H9 (cell line): ENCODE measurements at regions not wholly inside any gene's neighbourhood (a gene's known extent, or its start where the extent isn't known, plus 50 kb on each side); places are given as distances from the start of the nearest gene placed in this dataset.

ENCODE experiments used
- DNase-seq: peaks from one replicate; pipeline ENCODE4 v3.0.0-alpha.2; 2017
- H2AFZ ChIP-seq: one replicate; pipeline ENCODE4 v1.6.1; 2013; ENCODE audit warnings: mild to moderate bottlenecking, low read length, control low read depth, moderate library complexity
- H2AK5ac ChIP-seq: 2 replicates; pipeline ENCODE4 v1.6.1; 2013; ENCODE audit warnings: low read length, control low read depth, mixed read lengths; ENCODE audit not compliant: insufficient read length
- H2BK120ac ChIP-seq: one replicate; pipeline ENCODE4 v1.6.1; 2013; ENCODE audit warnings: low read depth, mild to moderate bottlenecking, low read length, control low read depth, inconsistent platforms; ENCODE audit not compliant: poor library complexity, severe bottlenecking
- H2BK12ac ChIP-seq: 2 replicates; pipeline ENCODE4 v1.6.1; 2013; ENCODE audit warnings: low read length, control low read depth, mixed read lengths, low read depth; ENCODE audit not compliant: insufficient read length
- H2BK15ac ChIP-seq: 2 replicates; pipeline ENCODE4 v1.6.1; 2013; ENCODE audit warnings: low read depth, low read length, control low read depth
- H2BK20ac ChIP-seq: one replicate; pipeline ENCODE4 v1.6.1; 2013; ENCODE audit warnings: low read depth, mild to moderate bottlenecking, low read length, control low read depth, inconsistent platforms; ENCODE audit not compliant: poor library complexity, severe bottlenecking
- H2BK5ac ChIP-seq: 2 replicates; pipeline ENCODE4 v1.6.1; 2013; ENCODE audit warnings: low read length, control low read depth, mixed read lengths; ENCODE audit not compliant: insufficient read length
- H3K14ac ChIP-seq: 2 replicates; pipeline ENCODE4 v1.6.1; 2013; ENCODE audit warnings: low read length, control low read depth; ENCODE audit not compliant: insufficient read depth
- H3K18ac ChIP-seq: 2 replicates; pipeline ENCODE4 v1.6.1; 2013; ENCODE audit warnings: low read depth, mild to moderate bottlenecking, mixed read lengths, low read length, control low read depth; ENCODE audit not compliant: insufficient read length
- H3K23ac ChIP-seq: 2 replicates; pipeline ENCODE4 v1.6.1; 2013; ENCODE audit warnings: low read length, control low read depth, mixed read lengths, low read depth; ENCODE audit not compliant: insufficient read length
- H3K23me2 ChIP-seq: 2 replicates; pipeline ENCODE4 v1.6.1; 2013; ENCODE audit warnings: low read depth, mild to moderate bottlenecking, mixed read lengths, low read length, control low read depth; ENCODE audit not compliant: insufficient read length, poor library complexity, severe bottlenecking
- H3K27ac ChIP-seq: 2 replicates; pipeline ENCODE4 v1.5.1; 2013; ENCODE audit warnings: low read length, control low read depth, mixed read lengths, low read depth; ENCODE audit not compliant: insufficient read length
- H3K27me3 ChIP-seq: 2 replicates; pipeline ENCODE4 v1.6.1; 2013; ENCODE audit warnings: low read length, control low read depth, inconsistent platforms; ENCODE audit not compliant: insufficient read depth
- H3K4ac ChIP-seq: 2 replicates; pipeline ENCODE4 v1.6.1; 2013; ENCODE audit warnings: low read depth, mild to moderate bottlenecking, control low read depth, inconsistent platforms, low read length, moderate library complexity
- H3K4me1 ChIP-seq: 2 replicates; pipeline ENCODE4 v1.6.1; 2013; ENCODE audit warnings: low read length, control low read depth, inconsistent platforms; ENCODE audit not compliant: insufficient read depth
- H3K4me2 ChIP-seq: 2 replicates; pipeline ENCODE4 v1.6.1; 2013; ENCODE audit warnings: low read length, control low read depth, mixed read lengths; ENCODE audit not compliant: insufficient read length, insufficient read depth
- H3K56ac ChIP-seq: 2 replicates; pipeline ENCODE4 v1.6.1; 2013; ENCODE audit warnings: low read depth, mild to moderate bottlenecking, mixed read lengths, low read length, control low read depth; ENCODE audit not compliant: insufficient read length
- H3K79me1 ChIP-seq: 2 replicates; pipeline ENCODE4 v1.6.1; 2013; ENCODE audit warnings: low read depth, mild to moderate bottlenecking, moderate library complexity, low read length, control low read depth, inconsistent platforms; ENCODE audit not compliant: insufficient read depth, poor library complexity, severe bottlenecking
- H3K79me2 ChIP-seq: 2 replicates; pipeline ENCODE4 v1.6.1; 2013; ENCODE audit warnings: low read length, control low read depth, inconsistent platforms; ENCODE audit not compliant: insufficient read depth
- H3K9ac ChIP-seq: 2 replicates; pipeline ENCODE4 v1.6.1; 2013; ENCODE audit warnings: low read length, control low read depth, mixed read lengths; ENCODE audit not compliant: insufficient read length; ENCODE audit errors: extremely low read depth
- H3K9me3 ChIP-seq: one replicate; pipeline ENCODE4 v1.6.1; 2013; ENCODE audit warnings: low read depth, low read length, inconsistent platforms; ENCODE audit not compliant: control insufficient read depth
- H3T11ph ChIP-seq: one replicate; pipeline ENCODE4 v1.6.1; 2013; ENCODE audit warnings: mild to moderate bottlenecking, low read length, control low read depth, inconsistent platforms
- H4K20me1 ChIP-seq: one replicate; pipeline ENCODE4 v1.6.1; 2013; ENCODE audit not compliant: control insufficient read depth, insufficient read length, insufficient read depth
- H4K5ac ChIP-seq: 2 replicates; pipeline ENCODE4 v1.6.1; 2013; ENCODE audit warnings: low read depth, mild to moderate bottlenecking, mixed read lengths, low read length, control low read depth; ENCODE audit not compliant: insufficient read length
- H4K8ac ChIP-seq: replicated peaks from 2 replicates; pipeline ENCODE4 v1.6.1; 2013; ENCODE audit warnings: low read length, control low read depth, mixed read lengths, low read depth; ENCODE audit not compliant: insufficient read length
- H4K91ac ChIP-seq: 2 replicates; pipeline ENCODE4 v1.6.1; 2013; ENCODE audit warnings: low read depth, mild to moderate bottlenecking, moderate library complexity, mixed read lengths, low read length, control low read depth; ENCODE audit not compliant: insufficient read length
- H3K27ac Mint-ChIP-seq, 3 experiments: 2 replicates in 2 of 3; 3 replicates in 1 of 3; pipeline ENCODE4 v1.8.0; 2020 to 2021; ENCODE audit warnings: mixed read lengths in 3 of 3, mild to moderate bottlenecking in 1 of 3, moderate library complexity in 1 of 3
- H3K27me3 Mint-ChIP-seq: 2 replicates; pipeline ENCODE4 v1.8.0; 2021; ENCODE audit warnings: low read depth, mild to moderate bottlenecking, moderate library complexity, mixed read lengths
- H3K36me3 Mint-ChIP-seq, 3 experiments: 2 replicates in 2 of 3; 3 replicates in 1 of 3; pipeline ENCODE4 v1.8.0; 2020 to 2021; ENCODE audit warnings: low read depth in 3 of 3, mixed read lengths in 3 of 3; ENCODE audit not compliant: insufficient read depth in 1 of 3
- H3K4me1 Mint-ChIP-seq, 2 experiments: 2 replicates each; pipeline ENCODE4 v1.8.0; 2020; ENCODE audit warnings: mixed read lengths in 2 of 2
- H3K4me3 Mint-ChIP-seq, 2 experiments: 2 replicates in 1 of 2; 3 replicates in 1 of 2; pipeline ENCODE4 v1.8.0; 2020 to 2021; ENCODE audit warnings: mild to moderate bottlenecking in 2 of 2, mixed read lengths in 2 of 2, moderate library complexity in 1 of 2
- H3K9me3 Mint-ChIP-seq, 2 experiments: 2 replicates in 1 of 2; 3 replicates in 1 of 2; pipeline ENCODE4 v1.8.0; 2020; ENCODE audit warnings: mild to moderate bottlenecking in 2 of 2, mixed read lengths in 2 of 2, moderate library complexity in 1 of 2
- WGBS: extraction: QIAGEN DNeasy Blood & Tissue Kit; methylation state at CpG from one replicate; pipeline ENCODE4 v1.1.7; 2013; ENCODE audit warnings: missing lambda C conversion rate, low lambda C conversion rate, mixed read lengths; ENCODE audit not compliant: insufficient read length; ENCODE audit errors: extremely low coverage; 5-methylcytosine and 5-hydroxymethylcytosine counted together
- TF ChIP-seq, protein P1 (sequence below): fragments of 200-600 bp; sonication (generic); conservative IDR thresholded peaks from 3 replicates; pipeline ENCODE4 v1.8.0; 2021; ENCODE audit warnings: antibody characterized with exemption, mild to moderate bottlenecking

DNA sequence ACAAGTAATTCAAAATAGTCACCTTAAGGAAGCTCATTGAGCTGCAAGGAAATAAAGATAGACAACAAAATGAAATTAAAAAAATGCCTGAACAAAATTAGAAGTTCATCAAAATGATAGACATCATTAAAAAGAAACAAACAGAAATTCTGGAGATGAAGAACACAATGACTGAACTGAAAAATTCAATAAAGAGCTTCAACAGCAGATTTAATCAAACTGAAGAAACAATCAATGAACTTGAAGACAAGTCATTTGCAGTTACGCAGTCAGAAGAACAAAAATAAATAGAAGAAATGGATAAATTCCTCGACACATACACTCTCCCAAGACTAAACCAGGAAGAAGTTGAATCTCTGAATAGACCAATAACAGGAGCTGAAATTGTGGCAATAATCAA, 390.0 kb upstream of the SPAG17 start:
- H3K4me3 Mint-ChIP-seq, result no peak overlapping the region
- H3K56ac ChIP-seq, result no peak overlapping the region

More for the DNA sequence above, 390.0 kb upstream of the SPAG17 start:
- WGBS, result no CpG with 5 or more reads among the region's 2 CpGs
- H3K79me2 ChIP-seq, result no peaks in the 10 kb centered on the region
- Mint-ChIP-seq H3K27me3 (no peaks in the 10 kb centered on the region), H3K36me3 (peaks cover 16 to 34% (median 17%) of the 10 kb centered on the region in 3 experiments), H3K9me3 (peaks cover 32% of the 10 kb centered on the region in 2 experiments), H3K4me1 (peaks cover 3 to 6% of the 10 kb centered on the region in 2 experiments; a peak in 3 of 4 replicates), H3K27ac (no peak overlapping the region)
- H3K14ac ChIP-seq, result no peak overlapping the region
- H3K9me3 ChIP-seq, result no peaks in the 10 kb centered on the region
- H2BK15ac ChIP-seq, result no peak overlapping the region
- no peak overlapping the region for H2BK20ac ChIP-seq
- H3K27ac ChIP-seq, result no peak overlapping the region
- H3K4me1 ChIP-seq, result no peaks in the 10 kb centered on the region
- H2BK120ac ChIP-seq, result no peak overlapping the region
- no peaks in the 10 kb centered on the region for H3K27me3 ChIP-seq
- no peaks in the 10 kb centered on the region for H3K79me1 ChIP-seq
- H3T11ph ChIP-seq, result no peak overlapping the region
- no peak overlapping the region for H2AK5ac ChIP-seq
- no peak overlapping the region for H3K23ac ChIP-seq
- no peak for DNase-seq
- no peak overlapping the region for H2AFZ ChIP-seq
- no peak overlapping the region for H4K8ac ChIP-seq
- H3K4ac ChIP-seq, result no peak overlapping the region
- H3K9ac ChIP-seq, result no peak overlapping the region
- no peak overlapping the region for H2BK5ac ChIP-seq
- H4K20me1 ChIP-seq, result no peaks in the 10 kb centered on the region
- TF ChIP-seq, protein P1, sequence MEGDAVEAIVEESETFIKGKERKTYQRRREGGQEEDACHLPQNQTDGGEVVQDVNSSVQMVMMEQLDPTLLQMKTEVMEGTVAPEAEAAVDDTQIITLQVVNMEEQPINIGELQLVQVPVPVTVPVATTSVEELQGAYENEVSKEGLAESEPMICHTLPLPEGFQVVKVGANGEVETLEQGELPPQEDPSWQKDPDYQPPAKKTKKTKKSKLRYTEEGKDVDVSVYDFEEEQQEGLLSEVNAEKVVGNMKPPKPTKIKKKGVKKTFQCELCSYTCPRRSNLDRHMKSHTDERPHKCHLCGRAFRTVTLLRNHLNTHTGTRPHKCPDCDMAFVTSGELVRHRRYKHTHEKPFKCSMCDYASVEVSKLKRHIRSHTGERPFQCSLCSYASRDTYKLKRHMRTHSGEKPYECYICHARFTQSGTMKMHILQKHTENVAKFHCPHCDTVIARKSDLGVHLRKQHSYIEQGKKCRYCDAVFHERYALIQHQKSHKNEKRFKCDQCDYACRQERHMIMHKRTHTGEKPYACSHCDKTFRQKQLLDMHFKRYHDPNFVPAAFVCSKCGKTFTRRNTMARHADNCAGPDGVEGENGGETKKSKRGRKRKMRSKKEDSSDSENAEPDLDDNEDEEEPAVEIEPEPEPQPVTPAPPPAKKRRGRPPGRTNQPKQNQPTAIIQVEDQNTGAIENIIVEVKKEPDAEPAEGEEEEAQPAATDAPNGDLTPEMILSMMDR, result no peak
- H3K18ac ChIP-seq, result no peak overlapping the region
- H3K4me2 ChIP-seq, result no peak overlapping the region
- H3K23me2 ChIP-seq, result no peaks in the 10 kb centered on the region
- H4K91ac ChIP-seq, result no peak overlapping the region
- H2BK12ac ChIP-seq, result no peak overlapping the region
- no peak overlapping the region for H4K5ac ChIP-seq
